Loucy (cell line): ENCODE measurements at regions not wholly inside any gene's neighbourhood (a gene's known extent, or its start where the extent isn't known, plus 50 kb on each side); places are given as distances from the start of the nearest gene placed in this dataset.

Experiments
- H2AFZ ChIP-seq: fragments of 200-600 bp; sonication (generic); 2 replicates; pipeline ENCODE4 v1.6.0; 2016; ENCODE audit warnings: antibody characterized with exemption, mild to moderate bottlenecking, low read length, moderate library complexity
- H3F3A ChIP-seq: fragments of 200-600 bp; 2 replicates; pipeline ENCODE4 v1.6.0; 2016; ENCODE audit warnings: antibody characterized with exemption, low read depth, mild to moderate bottlenecking
- H3K27me3 ChIP-seq: fragments of 200-600 bp; sonication (generic); 2 replicates; pipeline ENCODE4 v1.6.1; 2014; ENCODE audit warnings: low read length, mild to moderate bottlenecking; ENCODE audit not compliant: insufficient read depth, poor library complexity, severe bottlenecking
- H3K36me3 ChIP-seq: fragments of 200-600 bp; sonication (generic); 2 replicates; pipeline ENCODE4 v1.6.1; 2016; ENCODE audit warnings: low read length; ENCODE audit not compliant: insufficient read depth
- H3K4me1 ChIP-seq: fragments of 200-600 bp; sonication (generic); 2 replicates; pipeline ENCODE4 v1.5.1; 2014; ENCODE audit warnings: low read length, mild to moderate bottlenecking; ENCODE audit not compliant: insufficient read depth, poor library complexity, severe bottlenecking
- H3K4me2 ChIP-seq: fragments of 200-600 bp; sonication (generic); 2 replicates; pipeline ENCODE4 v1.6.0; 2014; ENCODE audit warnings: antibody characterized with exemption, low read length, low read depth, mild to moderate bottlenecking; ENCODE audit not compliant: poor library complexity, severe bottlenecking
- H3K4me3 ChIP-seq: fragments of 200-600 bp; sonication (generic); 2 replicates; pipeline ENCODE4 v1.5.1; 2014; ENCODE audit warnings: low read length, mild to moderate bottlenecking, mixed read lengths; ENCODE audit not compliant: poor library complexity, severe bottlenecking
- H3K79me2 ChIP-seq: fragments of 200-600 bp; sonication (generic); 2 replicates; pipeline ENCODE4 v1.6.1; 2014; ENCODE audit warnings: low read length; ENCODE audit not compliant: insufficient read depth
- H3K9ac ChIP-seq: fragments of 200-600 bp; sonication (generic); 2 replicates; pipeline ENCODE4 v1.6.0; 2014; ENCODE audit warnings: mild to moderate bottlenecking, low read depth, low read length, moderate library complexity; ENCODE audit not compliant: poor library complexity, severe bottlenecking
- H3K9me2 ChIP-seq: fragments of 200-600 bp; sonication (generic); replicated peaks from 2 replicates; pipeline ENCODE4 v1.6.1; 2016; ENCODE audit warnings: low read depth, low read length, mixed read lengths
- H3K9me3 ChIP-seq: fragments of 200-600 bp; sonication (generic); 2 replicates; pipeline ENCODE4 v1.6.1; 2014; ENCODE audit warnings: mild to moderate bottlenecking, antibody characterized with exemption, low read length, low read depth; ENCODE audit not compliant: insufficient read depth
- H4K20me1 ChIP-seq: fragments of 200-600 bp; sonication (generic); 2 replicates; pipeline ENCODE4 v1.6.0; 2014; ENCODE audit warnings: antibody characterized with exemption, low read length, mild to moderate bottlenecking; ENCODE audit not compliant: insufficient read depth, poor library complexity, severe bottlenecking
- CTCF ChIP-seq: fragments of 200-600 bp; sonication (generic); conservative IDR thresholded peaks from 2 replicates; pipeline ENCODE4 v1.5.1; 2014; ENCODE audit warnings: mild to moderate bottlenecking, antibody characterized with exemption, low read length
- EZH2phosphoT487 ChIP-seq: fragments of 200-600 bp; IDR thresholded peaks from 2 replicates; pipeline ENCODE4 v1.6.1; 2018; ENCODE audit warnings: antibody characterized with exemption, mild to moderate bottlenecking, moderate library complexity, borderline replicate concordance

GRCh38 chr5:19208397-19208796 is 779.6 kb downstream of the CDH18 start:
- Histone ChIP-seq H3K9me3 (no peaks in the 10 kb centered on the region; the same call in 1 of the 2 replicates), H3K27me3 (no peaks in the 10 kb centered on the region), H3K4me3 (no peak overlapping the region), H3K4me2 (no peak overlapping the region), H3F3A (no peaks in the 10 kb centered on the region), H4K20me1 (no peaks in the 10 kb centered on the region), H3K79me2 (no peaks in the 10 kb centered on the region), H3K9ac (no peak overlapping the region), H3K9me2 (no peaks in the 10 kb centered on the region), H3K36me3 (no peaks in the 10 kb centered on the region), H2AFZ (no peak overlapping the region), H3K4me1 (no peaks in the 10 kb centered on the region)
- TF ChIP-seq CTCF = no peak
- TF ChIP-seq EZH2phosphoT487 = no peak

GRCh38 chr5:19210886-19211285 is 777.1 kb downstream of the CDH18 start:
- H3K79me2 ChIP-seq = no peaks in the 10 kb centered on the region
- no peak overlapping the region for H3K4me2 ChIP-seq
- no peak overlapping the region for H3K4me3 ChIP-seq
- no peaks in the 10 kb centered on the region; the same call in 1 of the 2 replicates for H3K9me3 ChIP-seq
- H4K20me1 ChIP-seq = no peaks in the 10 kb centered on the region
- no peaks in the 10 kb centered on the region for H3K27me3 ChIP-seq
- H3K9ac ChIP-seq = no peak overlapping the region
- H3K9me2 ChIP-seq = no peaks in the 10 kb centered on the region
- no peak overlapping the region for H2AFZ ChIP-seq
- TF ChIP-seq EZH2phosphoT487 (no peak), CTCF (no peak)
- no peaks in the 10 kb centered on the region for H3K4me1 ChIP-seq
- H3F3A ChIP-seq = no peaks in the 10 kb centered on the region
- H3K36me3 ChIP-seq = no peaks in the 10 kb centered on the region

GRCh38 chr5:19229179-19229835 is 758.7 kb downstream of the CDH18 start:
- Histone ChIP-seq H3F3A (no peaks in the 10 kb centered on the region), H3K36me3 (no peaks in the 10 kb centered on the region), H3K9ac (no peak overlapping the region)

More at GRCh38 chr5:19229179-19229835, 758.7 kb downstream of the CDH18 start:
- no peaks in the 10 kb centered on the region for H3K9me2 ChIP-seq
- no peaks in the 10 kb centered on the region for H4K20me1 ChIP-seq
- H3K9me3 ChIP-seq = no peaks in the 10 kb centered on the region
- no peak overlapping the region for H3K4me2 ChIP-seq
- no peak overlapping the region for H2AFZ ChIP-seq
- H3K4me3 ChIP-seq = no peak overlapping the region
- no peaks in the 10 kb centered on the region for H3K27me3 ChIP-seq
- no peaks in the 10 kb centered on the region for H3K79me2 ChIP-seq
- no peak for TF ChIP-seq EZH2phosphoT487
- no peak for TF ChIP-seq CTCF
- no peaks in the 10 kb centered on the region for H3K4me1 ChIP-seq
